GM04504 (cell line): ENCODE measurements at regions not wholly inside any gene's neighbourhood (a gene's known extent, or its start where the extent isn't known, plus 50 kb on each side); places are given as distances from the start of the nearest gene placed in this dataset.

Experiments used
- DNase-seq: peaks from one replicate; pipeline ENCODE4 v3.0.0-alpha.2; 2012; ENCODE audit warnings: low read depth

GRCh38 chr6:164917211-164917610, 392.2 kb downstream of the C6orf118 start:
- DNase-seq: no peak

GRCh38 chr6:164916087-164916486, 393.3 kb downstream of the C6orf118 start:
- no peak for DNase-seq

GRCh38 chr6:164911873-164912580, 397.4 kb downstream of the C6orf118 start:
- DNase-seq: no peak

- DNase-seq: no peak
Measured at GRCh38 chr6:164911151-164911550, 398.3 kb downstream of the C6orf118 start.

GRCh38 chr6:164906766-164907165, 402.6 kb downstream of the C6orf118 start:
- no peak for DNase-seq

- DNase-seq: no peak
Measured at GRCh38 chr6:164905311-164905710, 404.1 kb downstream of the C6orf118 start.

GRCh38 chr6:164898412-164898811, 411.0 kb downstream of the C6orf118 start:
- no peak for DNase-seq

- no peak for DNase-seq
Measured at GRCh38 chr6:164897523-164898235, 411.7 kb downstream of the C6orf118 start.

- no peak for DNase-seq
Measured at GRCh38 chr6:164889980-164890379, 419.4 kb downstream of the C6orf118 start.

GRCh38 chr6:164887660-164888059, 421.7 kb downstream of the C6orf118 start:
- DNase-seq: no peak

GRCh38 chr6:164882236-164882635, 427.2 kb downstream of the C6orf118 start:
- no peak for DNase-seq

- DNase-seq: no peak
Measured at GRCh38 chr6:164871783-164872182, 437.6 kb downstream of the C6orf118 start.

GRCh38 chr6:164870164-164870563, 439.2 kb downstream of the C6orf118 start:
- no peak for DNase-seq

GRCh38 chr6:164861967-164862366, 447.4 kb downstream of the C6orf118 start:
- DNase-seq: no peak

GRCh38 chr6:164859816-164860215, 449.6 kb downstream of the C6orf118 start:
- DNase-seq: no peak

GRCh38 chr6:164856138-164856537, 453.3 kb downstream of the C6orf118 start:
- DNase-seq: no peak

- DNase-seq: no peak
Measured at GRCh38 chr6:164855281-164855680, 454.1 kb downstream of the C6orf118 start.

- DNase-seq: no peak
Measured at GRCh38 chr6:164854526-164854925, 454.9 kb downstream of the C6orf118 start.

- no peak for DNase-seq
Measured at GRCh38 chr6:164845773-164846172, 463.6 kb downstream of the C6orf118 start.

- DNase-seq: no peak
Measured at GRCh38 chr6:164842085-164842484, 467.3 kb downstream of the C6orf118 start.

GRCh38 chr6:164838068-164838615, 471.3 kb downstream of the C6orf118 start:
- DNase-seq: no peak

- DNase-seq: no peak
Measured at GRCh38 chr6:164836486-164836885, 472.9 kb downstream of the C6orf118 start.

- no peak for DNase-seq
Measured at GRCh38 chr6:164832410-164832809, 477.0 kb downstream of the C6orf118 start.
